GM10248 (cell line): ENCODE measurements at regions not wholly inside any gene's neighbourhood (a gene's known extent, or its start where the extent isn't known, plus 50 kb on each side); places are given as distances from the start of the nearest gene placed in this dataset.

Experiments used
- CTCF ChIA-PET: fragments of 300-600 bp; sonication (Branson Sonifier 250); formaldehyde crosslinking; extraction: SDS; loops from one replicate; lab custom pipeline; 2021; ENCODE audit warnings: antibody characterized with exemption; lab: Yijun Ruan, JAX
- POLR2A ChIA-PET: fragments of 350-650 bp; sonication (Branson Sonifier 250); formaldehyde crosslinking; extraction: SDS; loops from one replicate; lab custom pipeline; 2020; ENCODE audit warnings: antibody characterized with exemption; lab: Yijun Ruan, JAX
- DNase-seq: peaks from one replicate; pipeline ENCODE4 v3.0.0; 2012; ENCODE audit errors: extremely low spot score
- TF ChIP-seq, protein P1 (sequence below): IDR thresholded peaks from 2 replicates; pipeline ENCODE4 v1.5.1; 2012; ENCODE audit warnings: mild to moderate bottlenecking, low read depth; ENCODE audit errors: extremely low read depth, missing control alignments, control extremely low read depth

- no peak for DNase-seq
- CTCF ChIA-PET, result interaction anchor here (1.5 to 2.3 kb wide), 2 partner anchors 10 kb away, joined by 3 to 5 read pairs; no protein-coding TSS in a partner anchor
- POLR2A ChIA-PET, result no interaction called here
- TF ChIP-seq, protein P1, sequence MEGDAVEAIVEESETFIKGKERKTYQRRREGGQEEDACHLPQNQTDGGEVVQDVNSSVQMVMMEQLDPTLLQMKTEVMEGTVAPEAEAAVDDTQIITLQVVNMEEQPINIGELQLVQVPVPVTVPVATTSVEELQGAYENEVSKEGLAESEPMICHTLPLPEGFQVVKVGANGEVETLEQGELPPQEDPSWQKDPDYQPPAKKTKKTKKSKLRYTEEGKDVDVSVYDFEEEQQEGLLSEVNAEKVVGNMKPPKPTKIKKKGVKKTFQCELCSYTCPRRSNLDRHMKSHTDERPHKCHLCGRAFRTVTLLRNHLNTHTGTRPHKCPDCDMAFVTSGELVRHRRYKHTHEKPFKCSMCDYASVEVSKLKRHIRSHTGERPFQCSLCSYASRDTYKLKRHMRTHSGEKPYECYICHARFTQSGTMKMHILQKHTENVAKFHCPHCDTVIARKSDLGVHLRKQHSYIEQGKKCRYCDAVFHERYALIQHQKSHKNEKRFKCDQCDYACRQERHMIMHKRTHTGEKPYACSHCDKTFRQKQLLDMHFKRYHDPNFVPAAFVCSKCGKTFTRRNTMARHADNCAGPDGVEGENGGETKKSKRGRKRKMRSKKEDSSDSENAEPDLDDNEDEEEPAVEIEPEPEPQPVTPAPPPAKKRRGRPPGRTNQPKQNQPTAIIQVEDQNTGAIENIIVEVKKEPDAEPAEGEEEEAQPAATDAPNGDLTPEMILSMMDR, result no peak
Measured at GRCh38 chr9:82729141-82729540, 333.8 kb downstream of the RASEF start.

- ChIA-PET POLR2A (no interaction called here), CTCF (interaction anchor here (2.3 kb wide), 1 partner anchor 9 kb away, joined by 5 read pairs; no protein-coding TSS in a partner anchor)
- TF ChIP-seq, protein P1, result no peak
- no peak for DNase-seq
Measured at GRCh38 chr9:82729991-82730589, 332.9 kb downstream of the RASEF start.

DNA sequence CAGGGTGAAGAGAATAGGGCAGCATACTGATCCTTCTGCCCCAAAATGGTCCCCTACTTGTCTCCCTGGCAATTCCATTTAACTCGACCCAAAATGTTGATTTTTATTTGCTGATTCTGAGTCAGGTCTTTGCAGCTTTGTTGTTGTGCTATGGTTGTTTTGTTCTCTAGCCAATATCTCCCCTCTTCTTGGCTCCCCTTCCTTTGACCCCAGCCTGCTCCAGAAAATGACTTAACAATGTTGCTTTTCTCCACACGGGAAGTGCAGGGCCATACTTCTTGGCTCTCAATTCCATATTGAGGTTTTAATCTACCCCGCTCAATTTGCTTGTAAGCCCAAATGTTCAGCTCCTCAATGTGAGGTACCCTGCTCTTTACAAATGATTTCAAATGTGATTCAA lies 330.0 kb downstream of the RASEF start:
- CTCF ChIA-PET, result no interaction called here
- POLR2A ChIA-PET, result no interaction called here
- TF ChIP-seq, protein P1, result no peak
- no peak for DNase-seq

GRCh38 chr9:82736126-82736525 lies 326.8 kb downstream of the RASEF start:
- ChIA-PET POLR2A (no interaction called here), CTCF (no interaction called here)
- DNase-seq, result no peak
- TF ChIP-seq, protein P1, result no peak

- no peak for DNase-seq
- TF ChIP-seq, protein P1, result no peak
- POLR2A ChIA-PET, result no interaction called here
- CTCF ChIA-PET, result no interaction called here
Measured at GRCh38 chr9:82736701-82737100, 326.2 kb downstream of the RASEF start.

DNA sequence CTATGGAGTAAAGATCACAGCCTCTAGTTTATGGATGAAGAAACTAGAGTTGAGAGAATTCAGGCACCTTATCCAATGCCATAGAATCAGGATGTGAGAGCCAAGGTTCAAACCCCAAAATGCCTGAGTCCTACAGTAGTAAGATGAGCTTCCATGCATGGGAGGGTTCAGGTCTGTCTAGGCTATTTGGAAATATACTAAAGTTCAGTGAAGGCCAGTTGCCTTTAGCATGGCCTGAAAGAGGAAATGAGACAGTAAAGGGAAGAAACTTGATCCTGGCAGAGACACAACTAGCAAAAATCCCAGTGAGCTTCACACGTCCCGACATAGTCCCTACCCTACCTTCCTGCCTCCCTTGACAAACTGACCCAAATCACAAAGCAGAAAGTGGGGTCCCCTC lies 317.0 kb downstream of the RASEF start:
- ChIA-PET CTCF (no interaction called here), POLR2A (no interaction called here)
- TF ChIP-seq, protein P1, result no peak
- no peak for DNase-seq
